IPS-20b (cell line): ENCODE measurements at regions not wholly inside any gene's neighbourhood (a gene's known extent, or its start where the extent isn't known, plus 50 kb on each side); places are given as distances from the start of the nearest gene placed in this dataset.

Source experiments
- H3K27ac ChIP-seq: one replicate; pipeline ENCODE4 v1.5.1; 2013; ENCODE audit warnings: low read length
- H3K27me3 ChIP-seq: 2 replicates; pipeline ENCODE4 v1.6.1; 2013; ENCODE audit warnings: mild to moderate bottlenecking, low read length, inconsistent platforms; ENCODE audit not compliant: insufficient read depth
- H3K36me3 ChIP-seq: 2 replicates; pipeline ENCODE4 v1.6.1; 2013; ENCODE audit warnings: low read depth, mild to moderate bottlenecking, inconsistent platforms, low read length, moderate library complexity; ENCODE audit not compliant: insufficient read depth
- H3K4me1 ChIP-seq: 2 replicates; pipeline ENCODE4 v1.6.1; 2013; ENCODE audit warnings: mild to moderate bottlenecking, control low read depth, inconsistent platforms, low read length, moderate library complexity; ENCODE audit not compliant: insufficient read depth
- H3K4me3 ChIP-seq: 2 replicates; pipeline ENCODE4 v1.5.1; 2013; ENCODE audit warnings: mild to moderate bottlenecking, low read length, inconsistent platforms
- H3K9ac ChIP-seq: 2 replicates; pipeline ENCODE4 v1.6.1; 2013; ENCODE audit warnings: low read depth, mild to moderate bottlenecking, inconsistent platforms, low read length, moderate library complexity
- H3K9me3 ChIP-seq: 2 replicates; pipeline ENCODE4 v1.6.1; 2013; ENCODE audit warnings: mild to moderate bottlenecking, low read depth, low read length, inconsistent platforms; ENCODE audit not compliant: insufficient read depth

DNA sequence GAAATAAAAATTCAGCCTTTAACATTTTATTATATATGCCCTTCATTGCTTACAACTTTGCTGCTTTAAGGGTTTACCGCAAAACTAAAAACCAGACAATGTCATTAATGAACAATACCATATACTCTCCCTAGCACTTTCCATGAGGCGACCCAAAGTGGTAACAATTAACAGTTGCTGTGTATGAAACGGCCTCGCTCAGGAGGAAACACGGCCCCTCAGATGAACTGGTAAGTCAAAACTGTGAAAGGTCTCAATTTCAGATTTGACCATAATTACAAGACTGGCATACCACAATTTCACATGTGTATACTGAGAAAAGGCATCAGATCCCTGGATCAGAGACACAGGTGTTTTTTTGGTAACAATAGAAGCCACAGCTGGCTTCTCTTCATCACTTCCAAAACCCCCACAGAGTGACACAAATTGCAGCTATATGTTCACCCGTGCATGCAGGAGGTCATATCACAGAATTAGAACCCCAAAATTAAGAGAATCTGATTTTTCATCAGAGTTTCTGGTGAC lies 611.9 kb upstream of the ADAMTS5 start:
- Histone ChIP-seq H3K9ac (no peak overlapping the region), H3K27ac (no peak overlapping the region), H3K36me3 (no peaks in the 10 kb centered on the region), H3K9me3 (no peaks in the 10 kb centered on the region; the same call in 1 of the 2 replicates), H3K4me1 (no peaks in the 10 kb centered on the region), H3K4me3 (no peak overlapping the region), H3K27me3 (no peaks in the 10 kb centered on the region)

DNA sequence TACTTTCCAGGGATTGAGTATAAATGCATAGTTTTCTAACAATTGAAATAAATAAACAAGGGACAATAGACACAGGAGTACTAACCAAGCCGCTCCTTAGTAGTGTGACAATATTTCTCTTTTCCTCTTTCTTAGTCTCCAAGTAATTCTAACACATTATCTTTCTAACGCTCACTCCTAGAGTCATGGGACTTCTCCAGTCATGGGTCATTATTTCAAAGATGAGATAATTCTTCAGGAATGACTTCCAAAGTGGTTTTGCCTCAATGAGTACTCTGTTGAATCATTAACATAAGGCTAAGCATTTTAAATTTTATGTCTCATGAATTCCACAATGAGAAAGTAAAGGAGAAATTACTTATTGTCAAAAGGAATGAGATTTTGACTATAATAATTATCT lies 605.8 kb upstream of the ADAMTS5 start:
- no peaks in the 10 kb centered on the region for H3K27me3 ChIP-seq

DNA sequence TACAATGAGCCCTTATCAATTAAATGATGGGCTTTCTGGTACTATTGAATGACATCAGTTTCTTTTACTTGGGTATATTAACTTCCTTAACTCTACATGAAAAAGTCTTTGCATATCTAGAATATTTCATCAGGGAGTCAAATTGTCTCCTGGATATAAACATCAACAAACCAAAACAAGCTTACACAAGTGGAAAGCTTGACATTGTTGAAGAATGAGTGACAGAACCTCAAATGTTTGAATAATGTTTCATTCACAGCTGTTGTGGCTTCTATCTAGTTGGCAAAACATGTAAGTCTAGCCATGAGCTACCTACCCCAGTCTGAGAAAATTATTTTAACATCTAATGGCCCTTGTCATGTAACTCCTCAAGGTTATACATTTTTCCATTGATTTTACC lies 604.8 kb upstream of the ADAMTS5 start:
- Histone ChIP-seq H3K4me1 (no peaks in the 10 kb centered on the region), H3K27ac (no peak overlapping the region), H3K4me3 (no peak overlapping the region), H3K9me3 (no peaks in the 10 kb centered on the region), H3K36me3 (no peaks in the 10 kb centered on the region), H3K9ac (no peak overlapping the region), H3K27me3 (no peaks in the 10 kb centered on the region)

More for the DNA sequence above, 605.8 kb upstream of the ADAMTS5 start:
- Histone ChIP-seq H3K9me3 (no peaks in the 10 kb centered on the region), H3K4me3 (no peak overlapping the region), H3K36me3 (no peaks in the 10 kb centered on the region), H3K4me1 (no peaks in the 10 kb centered on the region), H3K27ac (no peak overlapping the region), H3K9ac (no peak overlapping the region)

DNA sequence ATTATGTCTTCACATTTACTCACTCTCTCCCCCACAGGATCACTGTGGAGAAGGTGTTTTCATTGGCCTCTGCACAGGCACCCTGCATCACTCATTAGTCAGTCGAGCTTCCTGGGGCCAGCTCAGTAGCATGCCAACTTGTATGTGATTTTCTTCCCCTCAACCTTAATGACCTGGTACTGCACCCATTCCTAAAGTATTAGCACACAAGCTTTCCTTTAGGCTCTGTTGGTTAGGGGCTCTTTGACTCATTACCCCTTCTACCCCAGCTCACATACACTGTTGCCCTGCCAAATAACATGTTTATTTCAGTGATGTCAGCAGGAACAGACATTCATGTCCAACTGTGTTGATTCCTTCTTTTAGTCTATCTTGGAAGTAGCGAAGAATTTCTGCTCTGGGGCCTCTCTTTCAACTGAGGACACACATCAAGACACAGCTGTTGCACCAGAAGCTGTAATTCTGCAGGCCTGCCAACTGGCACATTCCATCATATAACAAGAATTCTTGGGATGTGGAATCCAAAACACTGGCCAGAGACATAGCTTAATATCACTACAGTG lies 603.5 kb upstream of the ADAMTS5 start:
- Histone ChIP-seq H3K4me3 (no peak overlapping the region), H3K27me3 (no peaks in the 10 kb centered on the region), H3K9me3 (no peaks in the 10 kb centered on the region), H3K27ac (no peak overlapping the region), H3K4me1 (no peaks in the 10 kb centered on the region), H3K36me3 (no peaks in the 10 kb centered on the region), H3K9ac (no peak overlapping the region)

DNA sequence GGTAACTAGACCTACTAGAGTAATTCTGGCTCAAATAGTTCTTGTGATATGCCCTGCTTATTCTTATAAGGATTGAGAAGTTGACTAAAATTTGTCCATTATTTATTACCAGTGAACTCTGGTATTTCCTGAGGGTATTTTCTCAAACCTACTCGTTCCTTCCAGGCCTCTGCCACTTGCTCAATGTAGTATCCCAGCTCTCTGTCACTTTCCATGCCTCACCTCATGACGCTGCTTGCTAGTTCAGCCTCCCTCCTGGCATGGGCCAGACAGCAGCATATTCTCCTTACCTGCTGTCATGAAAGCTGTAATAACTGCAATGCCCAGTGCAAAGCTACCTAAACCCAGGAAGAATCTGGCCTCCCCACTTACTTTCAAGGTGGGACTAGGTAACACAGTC lies 602.9 kb upstream of the ADAMTS5 start:
- H3K36me3 ChIP-seq: no peaks in the 10 kb centered on the region
- no peaks in the 10 kb centered on the region for H3K4me1 ChIP-seq
- H3K27me3 ChIP-seq: no peaks in the 10 kb centered on the region
- no peak overlapping the region for H3K9ac ChIP-seq
- H3K9me3 ChIP-seq: no peaks in the 10 kb centered on the region
- no peak overlapping the region for H3K27ac ChIP-seq
- no peak overlapping the region for H3K4me3 ChIP-seq

DNA sequence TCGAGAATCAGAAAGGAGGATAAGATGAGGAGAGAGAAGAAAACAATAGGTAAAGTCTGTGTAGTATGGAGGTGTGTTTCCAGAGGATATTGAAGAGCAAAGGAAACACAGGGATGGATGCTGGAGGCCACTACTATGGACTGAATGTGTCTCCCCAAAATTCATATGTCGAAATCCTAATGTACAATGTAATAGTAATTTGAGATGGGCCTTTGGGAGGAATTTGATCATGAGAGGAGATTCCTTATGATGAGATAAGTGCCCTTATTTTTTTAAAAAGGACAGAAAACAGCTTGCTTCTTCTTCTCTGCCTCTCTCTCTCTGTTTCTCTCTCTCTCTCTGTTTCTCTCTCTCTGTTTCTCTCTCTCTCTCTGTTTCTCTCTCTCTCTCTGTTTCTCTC lies 602.2 kb upstream of the ADAMTS5 start:
- Histone ChIP-seq H3K27me3 (no peaks in the 10 kb centered on the region), H3K27ac (no peak overlapping the region), H3K36me3 (no peaks in the 10 kb centered on the region), H3K4me1 (no peaks in the 10 kb centered on the region), H3K9me3 (no peaks in the 10 kb centered on the region), H3K4me3 (no peak overlapping the region), H3K9ac (no peak overlapping the region)

DNA sequence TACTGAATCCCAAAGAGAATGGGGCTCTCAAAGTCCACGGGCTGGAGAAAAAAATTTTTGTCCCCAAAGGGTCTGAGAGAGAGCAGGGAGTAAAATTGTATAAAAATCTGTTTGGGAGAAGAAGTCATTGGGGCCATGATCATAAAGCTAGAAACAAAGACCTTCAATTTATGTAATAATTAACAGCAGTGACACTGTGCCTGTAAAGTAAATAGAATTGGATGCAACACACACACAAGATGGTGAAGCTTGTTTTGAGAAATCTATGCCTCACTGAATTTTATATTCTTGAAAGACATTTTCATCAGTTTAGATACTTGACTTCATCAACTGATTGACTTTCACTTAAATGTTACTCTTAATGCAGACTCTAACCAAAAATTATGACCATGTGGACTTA lies 600.5 kb upstream of the ADAMTS5 start:
- Histone ChIP-seq H3K4me3 (no peak overlapping the region), H3K9me3 (no peaks in the 10 kb centered on the region), H3K27me3 (no peaks in the 10 kb centered on the region), H3K36me3 (no peaks in the 10 kb centered on the region), H3K27ac (no peak overlapping the region), H3K4me1 (no peaks in the 10 kb centered on the region), H3K9ac (no peak overlapping the region)

DNA sequence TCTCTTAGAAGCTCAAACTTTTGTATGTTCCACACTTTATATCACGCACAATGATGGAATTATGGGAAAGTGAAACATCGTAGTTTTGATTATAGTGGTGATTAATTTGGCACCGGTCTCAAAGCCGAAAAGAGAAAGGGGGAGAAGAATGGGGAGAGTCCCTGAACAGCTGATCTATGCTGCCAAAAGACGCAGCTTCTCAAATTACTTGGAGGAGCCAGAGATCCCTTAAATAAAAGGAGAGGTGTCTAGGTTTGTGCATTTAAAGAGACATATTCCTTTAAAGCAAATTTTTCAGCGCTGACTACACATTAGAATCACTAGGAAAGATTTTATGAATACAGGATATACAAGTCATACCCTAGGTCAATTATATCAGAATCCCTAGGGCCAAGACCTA lies 599.6 kb upstream of the ADAMTS5 start:
- no peak overlapping the region for H3K27ac ChIP-seq
- no peaks in the 10 kb centered on the region for H3K36me3 ChIP-seq
- H3K4me1 ChIP-seq: no peaks in the 10 kb centered on the region
- H3K9ac ChIP-seq: no peak overlapping the region
- H3K27me3 ChIP-seq: no peaks in the 10 kb centered on the region
- no peaks in the 10 kb centered on the region for H3K9me3 ChIP-seq
- H3K4me3 ChIP-seq: no peak overlapping the region

DNA sequence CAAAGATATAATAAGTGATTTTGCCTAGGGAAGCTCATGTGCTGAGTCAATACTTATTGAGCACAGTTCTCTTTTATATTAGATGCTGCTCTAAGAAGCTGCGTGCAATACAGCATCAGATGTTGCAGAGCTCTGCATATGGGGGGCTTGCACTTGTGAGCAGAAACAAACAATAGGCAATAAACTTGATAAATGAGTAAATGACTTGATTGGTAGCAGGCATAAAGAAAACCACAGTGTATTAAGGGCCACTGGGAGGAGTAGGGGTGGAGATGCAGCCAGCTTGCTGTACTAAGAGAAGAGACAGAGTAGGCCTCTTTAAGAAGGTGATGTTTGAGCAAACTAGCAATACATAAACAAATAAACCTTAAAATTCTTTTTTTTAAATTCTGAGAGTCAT lies 598.5 kb upstream of the ADAMTS5 start:
- no peak overlapping the region for H3K27ac ChIP-seq
- H3K9ac ChIP-seq: no peak overlapping the region
- H3K4me3 ChIP-seq: no peak overlapping the region
- no peaks in the 10 kb centered on the region for H3K4me1 ChIP-seq
- H3K27me3 ChIP-seq: no peaks in the 10 kb centered on the region
- no peaks in the 10 kb centered on the region for H3K9me3 ChIP-seq
- no peaks in the 10 kb centered on the region for H3K36me3 ChIP-seq

DNA sequence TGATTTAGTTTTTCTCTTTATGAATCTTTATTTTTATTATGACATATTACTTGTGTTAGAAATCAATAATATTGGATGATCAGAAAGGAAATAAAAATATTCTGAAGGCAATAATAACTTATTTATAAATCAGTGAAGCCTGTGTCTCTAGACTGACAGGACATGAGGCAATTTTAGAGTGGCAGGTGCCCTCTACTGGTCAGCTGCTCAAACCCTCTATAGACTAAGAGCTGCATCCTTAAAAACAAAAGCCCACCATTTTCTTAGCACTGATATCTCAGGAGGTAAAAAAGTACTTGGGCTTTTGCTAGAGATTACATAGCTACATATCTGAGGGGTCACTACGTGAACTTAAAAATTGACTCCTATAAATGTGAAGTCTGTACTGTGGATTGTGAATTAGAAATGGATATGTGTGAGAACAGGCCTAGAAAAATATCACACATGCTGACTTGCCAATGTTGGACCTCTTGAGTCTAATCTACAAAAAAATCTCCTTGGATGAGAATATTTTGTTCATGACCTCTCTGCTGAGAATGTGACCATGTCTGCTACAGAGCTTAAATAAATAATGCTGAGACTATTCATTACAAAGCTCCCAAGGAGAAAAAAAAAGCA lies 597.9 kb upstream of the ADAMTS5 start:
- Histone ChIP-seq H3K4me3 (no peak overlapping the region), H3K4me1 (no peaks in the 10 kb centered on the region), H3K9ac (no peak overlapping the region), H3K36me3 (no peaks in the 10 kb centered on the region), H3K9me3 (no peaks in the 10 kb centered on the region), H3K27ac (no peak overlapping the region), H3K27me3 (no peaks in the 10 kb centered on the region)

DNA sequence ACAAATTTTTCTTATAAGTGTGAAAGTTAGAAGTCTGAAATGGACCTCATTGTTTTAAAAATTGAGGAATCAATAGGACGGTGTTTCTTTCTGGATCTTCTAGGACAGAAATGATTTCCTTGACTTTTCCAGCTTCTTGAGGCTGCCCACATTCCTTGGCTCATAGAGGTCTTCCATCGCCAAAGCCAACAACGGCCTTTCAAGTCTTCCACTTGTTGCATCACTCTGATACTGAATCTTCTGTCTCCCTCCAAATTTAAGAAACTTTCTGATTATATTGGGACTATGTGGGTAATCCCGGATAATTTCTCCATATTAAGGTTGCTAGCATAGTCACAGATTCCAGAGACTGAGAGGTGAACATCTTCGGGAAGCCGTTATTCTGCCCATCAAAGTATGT lies 595.4 kb upstream of the ADAMTS5 start:
- Histone ChIP-seq H3K27ac (no peak overlapping the region), H3K9ac (no peak overlapping the region), H3K27me3 (no peaks in the 10 kb centered on the region), H3K9me3 (no peaks in the 10 kb centered on the region), H3K36me3 (no peaks in the 10 kb centered on the region), H3K4me1 (no peaks in the 10 kb centered on the region), H3K4me3 (no peak overlapping the region)

DNA sequence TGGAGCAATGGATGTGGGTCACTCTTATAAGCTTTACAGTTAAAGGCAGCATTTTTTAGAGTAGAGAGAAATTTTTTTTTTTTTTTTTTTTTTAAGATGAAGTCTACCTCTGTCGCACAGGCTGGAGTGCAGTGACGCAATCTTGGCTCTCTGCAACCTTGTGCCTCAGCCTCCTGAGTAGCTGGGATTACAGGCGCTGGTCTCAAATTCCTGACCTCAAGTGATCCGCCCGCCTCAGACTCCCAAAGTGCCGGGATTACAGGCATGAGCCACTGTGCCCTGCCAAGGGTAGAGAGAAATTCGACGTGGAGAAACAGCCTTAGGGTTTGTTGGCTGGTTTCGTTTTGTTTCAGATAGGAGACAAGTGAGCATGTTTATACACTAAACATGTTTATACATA lies 594.2 kb upstream of the ADAMTS5 start:
- Histone ChIP-seq H3K4me3 (no peak overlapping the region), H3K9me3 (no peaks in the 10 kb centered on the region), H3K9ac (no peak overlapping the region), H3K27me3 (no peaks in the 10 kb centered on the region), H3K27ac (no peak overlapping the region), H3K36me3 (no peaks in the 10 kb centered on the region), H3K4me1 (no peaks in the 10 kb centered on the region)
